Adipocyte (in vitro differentiated cells): ENCODE measurements at regions not wholly inside any gene's neighbourhood (a gene's known extent, or its start where the extent isn't known, plus 50 kb on each side); places are given as distances from the start of the nearest gene placed in this dataset.
"Not testable (repeated sequence)": the region's sequence is repeated elsewhere in the genome, so short reads cannot be mapped to it uniquely, and the experiment has no call there.

ENCODE experiments used
- DNase-seq: peaks from one replicate; pipeline ENCODE4 v3.0.0-alpha.2; 2015; ENCODE audit warnings: low read depth
- H3K27me3 ChIP-seq: replicated peaks from 2 replicates; pipeline ENCODE4 v1.7.0; 2013; ENCODE audit warnings: mild to moderate bottlenecking, low read length, moderate library complexity; ENCODE audit not compliant: control insufficient read depth, insufficient read depth
- H3K36me3 ChIP-seq: 2 replicates; pipeline ENCODE4 v1.7.0; 2013; ENCODE audit warnings: low read length, mild to moderate bottlenecking, moderate library complexity; ENCODE audit not compliant: control insufficient read depth, insufficient read depth, severe bottlenecking
- H3K4me1 ChIP-seq: 2 replicates; pipeline ENCODE4 v1.7.0; 2013; ENCODE audit warnings: mild to moderate bottlenecking, low read length, moderate library complexity; ENCODE audit not compliant: control insufficient read depth, insufficient read depth
- H3K4me3 ChIP-seq: 2 replicates; pipeline ENCODE4 v1.7.0; 2013; ENCODE audit warnings: mild to moderate bottlenecking, low read length, moderate library complexity
- H3K9ac ChIP-seq: 2 replicates; pipeline ENCODE4 v1.7.0; 2013; ENCODE audit warnings: mild to moderate bottlenecking, low read length, moderate library complexity
- H3K9me3 ChIP-seq: 2 replicates; pipeline ENCODE4 v1.7.0; 2013; ENCODE audit warnings: mild to moderate bottlenecking, low read length, moderate library complexity; ENCODE audit not compliant: control insufficient read depth

DNA sequence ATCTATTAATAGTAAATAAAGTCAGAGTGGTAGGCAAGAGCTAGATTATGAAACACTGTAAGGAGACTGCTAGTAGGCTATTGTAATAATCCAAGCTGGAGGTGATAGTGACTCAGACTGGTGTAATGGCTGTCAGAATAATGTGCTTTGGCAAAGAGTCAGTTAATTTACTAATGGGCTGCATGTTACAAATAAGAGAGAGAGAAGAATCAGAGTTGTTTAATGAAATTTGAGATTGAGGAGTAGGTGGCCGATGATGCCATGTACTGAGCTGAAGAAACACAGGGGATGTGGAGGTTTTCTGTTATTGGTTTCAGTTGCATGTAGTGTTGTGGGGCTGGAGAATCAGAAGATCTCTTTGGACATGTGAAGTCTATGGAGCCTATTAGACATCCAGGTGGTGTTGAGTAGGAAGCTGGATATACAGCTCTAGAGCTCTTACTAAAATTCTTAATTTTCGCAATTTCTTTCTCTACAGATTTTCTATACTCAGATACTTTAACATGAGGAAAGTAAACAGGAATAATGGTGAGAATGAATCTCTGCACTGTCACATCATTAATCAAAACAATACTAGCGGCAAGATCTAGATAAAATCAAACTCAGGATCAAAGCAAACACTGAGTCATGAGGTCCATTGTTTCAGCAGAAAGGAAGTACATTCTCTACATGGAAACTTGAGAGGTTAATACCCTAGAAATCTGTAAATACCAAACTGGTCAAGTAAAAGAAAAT, 167.7 kb downstream of the SIM1 start:
- H3K4me1 ChIP-seq, result peaks cover 28% of the 10 kb centered on the region
- peak overlapping the region; percentile 20 for H3K9ac ChIP-seq
- H3K9me3 ChIP-seq, result no peaks in the 10 kb centered on the region
- H3K36me3 ChIP-seq, result no peaks in the 10 kb centered on the region
- DNase-seq, result peak; percentile 41
- no peak overlapping the region for H3K4me3 ChIP-seq
- no peaks in the 10 kb centered on the region for H3K27me3 ChIP-seq

DNA sequence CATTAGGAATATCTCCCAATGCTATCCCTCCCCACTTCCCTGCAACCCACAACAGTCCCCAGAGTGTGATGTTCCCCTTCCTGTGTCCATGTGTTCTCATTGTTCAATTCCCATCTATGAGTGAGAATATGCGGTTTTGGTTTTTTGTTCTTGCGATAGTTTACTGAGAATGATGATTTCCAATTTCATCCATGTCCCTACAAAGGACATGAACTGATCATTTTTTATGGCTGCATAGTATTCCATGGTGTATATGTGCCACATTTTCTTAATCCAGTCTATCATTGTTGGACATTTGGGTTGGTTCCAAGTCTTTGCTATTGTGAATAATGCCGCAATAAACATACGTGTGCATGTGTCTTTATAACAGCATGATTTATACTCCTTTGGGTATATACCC, 169.5 kb downstream of the SIM1 start:
- not testable (repeated sequence) for H3K27me3 ChIP-seq, H3K9ac ChIP-seq, H3K9me3 ChIP-seq, H3K36me3 ChIP-seq, H3K4me3 ChIP-seq, DNase-seq
- H3K4me1 ChIP-seq, result peaks cover 25% of the 10 kb centered on the region

DNA sequence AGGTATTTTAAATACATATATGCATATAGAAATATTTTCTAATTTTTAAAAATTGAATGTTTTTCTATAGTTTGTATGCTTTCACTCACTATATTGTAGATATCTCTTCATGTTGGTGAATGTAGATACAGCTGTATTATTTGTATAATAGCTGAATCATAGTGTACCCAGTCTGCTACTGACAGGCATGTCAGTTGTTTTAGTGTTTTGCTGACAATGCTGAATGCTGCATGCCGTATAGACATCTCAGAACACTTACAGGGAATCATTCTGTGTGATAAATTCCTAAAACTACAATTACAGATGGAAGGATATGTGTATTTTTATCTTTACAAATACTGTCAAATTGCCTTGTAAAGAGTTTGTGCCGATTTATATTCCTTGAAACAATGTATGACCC, 175.4 kb downstream of the SIM1 start:
- H3K9me3 ChIP-seq, result no peaks in the 10 kb centered on the region
- H3K4me3 ChIP-seq, result no peak overlapping the region
- H3K9ac ChIP-seq, result no peak overlapping the region
- peaks cover 26% of the 10 kb centered on the region for H3K4me1 ChIP-seq
- no peak for DNase-seq
- no peaks in the 10 kb centered on the region for H3K27me3 ChIP-seq
- no peaks in the 10 kb centered on the region for H3K36me3 ChIP-seq

DNA sequence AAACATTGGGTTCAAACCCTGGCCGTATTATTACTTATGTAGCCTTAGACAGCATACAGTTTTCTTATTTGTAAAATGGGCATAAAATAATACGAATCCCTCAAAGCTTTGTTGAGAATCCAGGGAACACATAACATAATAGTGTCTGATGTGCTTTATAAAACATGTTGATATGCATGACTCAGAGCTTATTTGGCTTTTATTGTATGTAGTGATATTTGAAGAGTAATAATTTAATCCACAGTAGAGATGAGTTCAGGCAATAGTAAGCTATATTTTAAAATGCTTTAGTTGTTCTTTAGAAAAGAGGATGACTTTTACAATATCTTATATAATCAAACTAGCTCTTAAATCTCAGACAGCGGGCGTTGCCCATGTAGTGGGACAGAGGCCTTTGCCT, 176.4 kb downstream of the SIM1 start:
- Histone ChIP-seq H3K9me3 (no peaks in the 10 kb centered on the region), H3K4me1 (peaks cover 32% of the 10 kb centered on the region), H3K4me3 (no peak overlapping the region), H3K9ac (no peak overlapping the region), H3K36me3 (no peaks in the 10 kb centered on the region), H3K27me3 (no peaks in the 10 kb centered on the region)
- DNase-seq, result no peak

DNA sequence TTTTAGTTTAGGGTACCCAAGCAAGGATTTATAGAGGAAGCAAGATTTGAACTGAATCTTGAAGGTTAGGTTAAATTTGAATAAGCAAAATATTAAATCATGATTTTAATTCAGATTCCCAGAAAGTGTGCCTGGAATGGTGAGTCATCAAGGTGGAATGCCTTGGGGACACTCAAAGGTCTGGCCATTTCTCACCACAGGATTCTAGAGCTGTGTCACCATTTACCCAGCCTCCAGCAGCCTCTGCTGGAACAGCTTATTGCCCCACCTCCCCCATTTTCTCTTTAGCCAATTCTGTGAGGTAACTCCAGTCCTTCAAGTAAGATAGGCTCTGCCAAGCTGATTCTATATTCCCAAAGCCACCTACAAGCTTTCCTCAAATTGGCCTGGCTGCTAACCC, 181.4 kb downstream of the SIM1 start:
- Histone ChIP-seq H3K4me3 (no peak overlapping the region), H3K9ac (no peak overlapping the region), H3K9me3 (no peaks in the 10 kb centered on the region), H3K36me3 (no peaks in the 10 kb centered on the region), H3K4me1 (peaks cover 36% of the 10 kb centered on the region), H3K27me3 (no peaks in the 10 kb centered on the region)
- DNase-seq, result peak; percentile 53

DNA sequence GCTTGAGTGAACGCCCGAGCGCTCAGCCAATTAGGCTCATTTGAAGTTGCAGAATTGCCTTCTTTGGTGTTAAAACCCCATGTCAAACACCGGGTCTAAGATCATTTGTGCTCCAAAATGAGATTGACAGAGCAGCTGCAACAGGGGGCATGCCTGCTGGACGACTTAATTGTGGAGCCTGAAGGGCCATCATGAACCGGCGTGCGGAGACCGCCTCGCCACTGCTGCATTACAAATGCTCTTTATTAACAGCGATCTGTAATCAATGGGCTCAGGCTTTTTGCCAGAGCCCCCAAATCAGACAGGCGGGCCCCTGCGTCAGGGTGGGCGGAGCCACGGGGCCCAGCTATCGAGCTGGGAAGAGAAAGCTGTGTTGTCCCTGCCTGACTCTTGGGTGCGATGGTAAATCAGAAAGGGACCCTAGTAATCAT, 183.2 kb downstream of the SIM1 start:
- Histone ChIP-seq H3K4me3 (peak overlapping the region; percentile 68), H3K36me3 (no peaks in the 10 kb centered on the region), H3K4me1 (peaks cover 34% of the 10 kb centered on the region), H3K9ac (peak overlapping the region; percentile 2), H3K27me3 (no peaks in the 10 kb centered on the region), H3K9me3 (no peaks in the 10 kb centered on the region)
- DNase-seq, result no peak

DNA sequence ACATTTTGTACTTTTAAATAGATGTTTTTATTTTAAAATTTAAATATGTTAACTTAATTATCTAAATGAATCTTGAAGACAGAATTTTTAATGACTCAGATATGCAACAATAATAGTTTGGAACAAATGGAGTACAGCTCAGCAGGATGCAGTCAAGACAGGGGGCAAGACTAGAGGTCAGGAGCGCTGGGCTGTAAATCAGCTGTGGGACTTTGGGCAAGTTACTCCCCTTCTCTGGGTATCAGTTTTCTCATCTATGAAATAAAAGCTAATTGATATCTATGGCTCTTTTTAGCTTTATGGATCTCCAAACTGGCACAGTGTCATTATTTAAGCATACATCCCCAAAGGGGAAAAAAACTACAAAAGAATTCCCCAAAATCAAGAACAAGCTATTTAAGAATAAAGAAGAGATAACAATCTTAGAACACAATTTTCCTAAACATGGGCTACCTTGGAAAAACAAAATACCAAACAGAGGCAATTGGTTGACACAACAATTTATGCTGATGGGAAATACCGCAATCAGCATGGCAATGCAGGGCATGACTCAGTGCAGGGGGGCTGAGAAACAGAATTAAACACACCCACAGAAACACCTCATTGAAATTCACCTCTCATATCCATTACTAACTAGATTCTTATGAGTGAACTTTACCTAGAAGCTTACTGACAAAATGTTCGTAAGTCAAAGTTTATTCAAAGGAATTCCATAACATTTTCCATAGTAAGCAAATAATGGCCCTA, 188.2 kb downstream of the SIM1 start:
- H3K9me3 ChIP-seq, result no peaks in the 10 kb centered on the region
- no peaks in the 10 kb centered on the region for H3K4me1 ChIP-seq
- no peaks in the 10 kb centered on the region for H3K27me3 ChIP-seq
- DNase-seq, result no peak
- no peaks in the 10 kb centered on the region for H3K36me3 ChIP-seq
- H3K9ac ChIP-seq, result no peak overlapping the region
- H3K4me3 ChIP-seq, result no peak overlapping the region

DNA sequence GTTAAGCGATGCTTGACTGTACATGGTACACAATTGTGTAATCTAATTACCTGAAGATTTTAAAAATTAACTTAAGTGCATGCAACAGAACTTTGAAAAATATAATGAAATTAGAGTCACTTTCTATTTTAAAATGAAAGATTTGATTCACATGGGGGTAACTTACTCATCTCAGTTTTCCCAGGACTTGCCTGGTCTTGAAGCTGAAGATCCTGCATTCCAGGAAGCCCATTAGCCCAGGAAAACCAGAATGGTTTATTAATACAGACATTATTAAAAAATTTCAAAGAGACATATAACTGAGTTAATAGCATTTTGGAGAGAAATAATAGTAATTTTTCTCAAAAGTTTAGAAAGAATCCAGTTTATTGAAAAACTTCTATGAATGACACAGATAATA, 190.6 kb downstream of the SIM1 start:
- H3K36me3 ChIP-seq, result no peaks in the 10 kb centered on the region
- no peak overlapping the region for H3K9ac ChIP-seq
- H3K27me3 ChIP-seq, result no peaks in the 10 kb centered on the region
- H3K9me3 ChIP-seq, result no peaks in the 10 kb centered on the region
- peaks cover 8% of the 10 kb centered on the region for H3K4me1 ChIP-seq
- no peak for DNase-seq
- H3K4me3 ChIP-seq, result no peak overlapping the region

DNA sequence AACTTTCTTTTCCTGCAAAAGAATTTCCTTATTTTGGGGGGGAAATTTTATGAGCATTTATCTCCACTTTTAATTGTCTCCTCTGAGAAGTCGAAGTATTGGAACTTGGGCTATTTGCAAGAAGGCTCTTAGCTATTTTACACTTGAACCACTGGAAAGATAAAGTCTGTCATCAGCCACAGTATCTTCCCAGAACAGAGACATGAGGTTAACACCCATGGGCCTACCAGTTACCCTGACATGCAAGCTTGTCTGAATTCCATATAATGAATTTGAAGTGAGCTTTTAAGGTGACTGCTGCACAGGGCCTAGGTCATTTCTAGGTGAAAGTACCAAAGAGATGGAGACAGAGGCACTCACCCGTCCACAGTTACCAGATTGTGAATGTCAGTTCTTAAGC, 193.1 kb downstream of the SIM1 start:
- H3K36me3 ChIP-seq, result no peaks in the 10 kb centered on the region
- DNase-seq, result no peak
- no peaks in the 10 kb centered on the region for H3K27me3 ChIP-seq
- H3K4me1 ChIP-seq, result peaks cover 28% of the 10 kb centered on the region
- H3K9ac ChIP-seq, result no peak overlapping the region
- no peaks in the 10 kb centered on the region for H3K9me3 ChIP-seq
- no peak overlapping the region for H3K4me3 ChIP-seq

DNA sequence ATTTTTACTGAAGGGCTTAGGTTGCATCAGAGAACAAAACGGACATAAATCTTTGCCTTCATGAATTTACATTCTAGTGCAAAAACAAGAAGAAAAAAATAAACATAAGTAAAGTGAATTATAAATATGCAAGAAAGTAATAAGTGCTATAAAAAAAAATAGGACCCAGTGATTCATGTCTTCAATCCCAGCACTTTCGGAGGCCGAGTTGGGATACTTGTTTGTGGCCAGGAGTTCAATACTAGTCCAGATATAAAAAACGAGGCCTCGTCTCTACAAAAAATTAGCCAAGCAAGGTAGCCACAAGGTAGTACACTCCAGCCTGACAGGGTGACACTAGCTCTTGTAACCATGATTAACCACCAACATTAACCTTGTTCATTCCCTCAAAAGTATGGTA, 193.5 kb downstream of the SIM1 start:
- Histone ChIP-seq H3K9me3 (no peaks in the 10 kb centered on the region), H3K4me3 (no peak overlapping the region), H3K36me3 (no peaks in the 10 kb centered on the region), H3K9ac (no peak overlapping the region), H3K27me3 (no peaks in the 10 kb centered on the region), H3K4me1 (peaks cover 29% of the 10 kb centered on the region)
- no peak for DNase-seq

DNA sequence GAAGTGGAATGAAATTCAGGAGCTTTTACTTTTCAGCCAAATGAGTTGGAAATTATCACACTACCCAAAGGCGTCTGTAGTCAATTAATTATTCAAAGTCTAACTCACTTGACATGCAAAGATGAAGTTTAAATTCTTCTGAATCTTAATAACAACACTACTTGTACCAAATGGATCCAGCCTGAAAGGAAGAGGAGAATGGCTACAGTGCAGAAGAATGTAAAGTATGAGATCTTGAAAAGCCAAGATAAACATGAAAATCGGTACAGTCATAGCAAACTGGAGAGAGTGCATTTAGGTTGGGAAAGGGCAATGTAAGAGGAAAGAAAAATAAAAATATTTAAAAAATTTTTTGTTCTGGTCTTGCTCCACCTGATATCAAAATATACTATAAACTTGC, 195.5 kb downstream of the SIM1 start:
- no peak overlapping the region for H3K9ac ChIP-seq
- H3K9me3 ChIP-seq, result no peaks in the 10 kb centered on the region
- H3K4me3 ChIP-seq, result no peak overlapping the region
- H3K36me3 ChIP-seq, result no peaks in the 10 kb centered on the region
- no peaks in the 10 kb centered on the region for H3K27me3 ChIP-seq
- H3K4me1 ChIP-seq, result peaks cover 29% of the 10 kb centered on the region
- peak; percentile 78 for DNase-seq
